TTC549 (cell line): ENCODE measurements at regions not wholly inside any gene's neighbourhood (a gene's known extent, or its start where the extent isn't known, plus 50 kb on each side); places are given as distances from the start of the nearest gene placed in this dataset.

Experiments used
- FAIRE-seq: peaks from 2 replicates; lab custom pipeline; 2012; peaks lifted over from hg19 to GRCh38; lab: Jason Lieb, UNC

- no peak for FAIRE-seq
Observed at GRCh38 chr5:167893271-167893670, 398.2 kb upstream of the WWC1 start.

GRCh38 chr5:167894631-167895472 lies 396.6 kb upstream of the WWC1 start:
- no peak for FAIRE-seq

- no peak for FAIRE-seq
Observed at GRCh38 chr5:167895899-167896659, 395.4 kb upstream of the WWC1 start.

GRCh38 chr5:167896814-167897213 lies 394.6 kb upstream of the WWC1 start:
- FAIRE-seq = no peak

GRCh38 chr5:167897371-167897770 lies 394.1 kb upstream of the WWC1 start:
- no peak for FAIRE-seq

- FAIRE-seq = no peak
Observed at GRCh38 chr5:167898361-167899042, 392.9 kb upstream of the WWC1 start.

GRCh38 chr5:167899490-167900070 lies 391.9 kb upstream of the WWC1 start:
- no peak for FAIRE-seq

- FAIRE-seq = no peak
Observed at GRCh38 chr5:167900340-167900935, 391.0 kb upstream of the WWC1 start.

GRCh38 chr5:167902298-167902697 lies 389.1 kb upstream of the WWC1 start:
- FAIRE-seq = no peak

GRCh38 chr5:167903243-167903642 lies 388.2 kb upstream of the WWC1 start:
- FAIRE-seq = no peak

GRCh38 chr5:167903659-167904058 lies 387.8 kb upstream of the WWC1 start:
- FAIRE-seq = no peak

GRCh38 chr5:167905919-167906853 lies 385.3 kb upstream of the WWC1 start:
- FAIRE-seq = no peak

GRCh38 chr5:167908606-167909005 lies 382.8 kb upstream of the WWC1 start:
- FAIRE-seq = no peak

GRCh38 chr5:167912941-167913665 lies 378.3 kb upstream of the WWC1 start:
- FAIRE-seq = no peak

- FAIRE-seq = no peak
Observed at GRCh38 chr5:167915237-167915636, 376.2 kb upstream of the WWC1 start.

- FAIRE-seq = no peak
Observed at GRCh38 chr5:167916261-167916691, 375.2 kb upstream of the WWC1 start.

- no peak for FAIRE-seq
Observed at GRCh38 chr5:167916706-167917105, 374.7 kb upstream of the WWC1 start.

GRCh38 chr5:167918184-167918812 lies 373.1 kb upstream of the WWC1 start:
- no peak for FAIRE-seq

GRCh38 chr5:167918813-167919483 lies 372.5 kb upstream of the WWC1 start:
- no peak for FAIRE-seq
